Epidermal melanocyte (primary cell): ENCODE measurements at regions not wholly inside any gene's neighbourhood (a gene's known extent, or its start where the extent isn't known, plus 50 kb on each side); places are given as distances from the start of the nearest gene placed in this dataset.
"Not testable (repeated sequence)": the region's sequence is repeated elsewhere in the genome, so short reads cannot be mapped to it uniquely, and the experiment has no call there.

Experiments
- DNase-seq: peaks from one replicate; pipeline ENCODE4 v3.0.0; 2011; ENCODE audit warnings: low spot score; ENCODE audit not compliant: insufficient read length

DNA sequence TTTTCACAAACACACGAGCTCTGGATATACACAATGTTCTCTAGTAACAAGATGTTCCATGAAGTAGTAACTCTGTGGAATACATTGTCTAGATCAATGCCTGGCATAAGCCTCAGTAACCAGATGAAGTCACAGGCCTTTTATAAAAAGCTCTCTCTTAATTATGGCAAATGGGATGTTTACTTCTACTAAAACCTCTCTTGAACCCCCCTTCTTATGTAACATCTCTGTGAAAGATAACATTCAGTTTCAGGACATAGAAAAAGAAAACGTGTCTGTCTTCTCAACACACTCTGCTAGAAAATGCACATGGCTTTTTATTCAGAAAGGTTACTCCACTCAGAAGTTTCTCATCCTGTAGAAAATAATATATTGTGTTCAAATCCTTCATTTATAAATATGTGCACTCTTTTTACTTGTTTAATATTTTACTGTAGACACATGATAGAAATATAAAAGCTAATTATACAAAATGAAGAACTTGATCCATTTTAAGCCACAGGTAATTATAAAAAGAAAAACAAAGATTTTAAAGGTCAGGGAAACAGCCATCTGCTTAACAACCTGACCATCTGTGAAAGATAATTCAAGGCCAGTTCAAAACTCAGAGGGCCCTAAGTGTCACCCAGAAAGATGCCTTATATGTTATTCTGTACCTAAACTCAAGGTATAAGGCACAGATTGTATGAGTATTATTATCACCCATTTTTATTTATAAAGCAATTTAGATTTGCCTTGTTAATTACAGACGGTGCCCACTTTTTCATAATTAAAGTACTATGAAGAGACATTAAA is 812.0 kb downstream of the CDH18 start:
- DNase-seq, result no peak

DNA sequence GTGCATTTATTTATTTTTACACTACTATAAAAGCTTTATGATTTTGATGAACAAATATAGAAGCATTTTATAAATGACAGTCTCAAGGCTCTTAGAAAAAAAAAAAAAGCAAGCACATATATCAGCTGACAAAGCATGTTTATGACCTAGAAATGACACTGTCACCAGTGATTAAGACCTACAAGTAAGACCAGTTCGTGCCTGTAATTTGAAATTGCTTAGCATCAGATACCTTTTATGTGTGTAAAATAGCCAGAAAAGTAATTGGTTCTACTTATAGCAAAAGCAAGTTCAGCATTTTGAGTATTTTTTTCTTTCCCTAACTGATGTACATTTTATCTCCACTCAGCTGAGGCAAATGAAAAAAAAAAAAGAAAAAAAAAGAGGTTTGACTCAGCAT is 808.4 kb downstream of the CDH18 start:
- no peak for DNase-seq

DNA sequence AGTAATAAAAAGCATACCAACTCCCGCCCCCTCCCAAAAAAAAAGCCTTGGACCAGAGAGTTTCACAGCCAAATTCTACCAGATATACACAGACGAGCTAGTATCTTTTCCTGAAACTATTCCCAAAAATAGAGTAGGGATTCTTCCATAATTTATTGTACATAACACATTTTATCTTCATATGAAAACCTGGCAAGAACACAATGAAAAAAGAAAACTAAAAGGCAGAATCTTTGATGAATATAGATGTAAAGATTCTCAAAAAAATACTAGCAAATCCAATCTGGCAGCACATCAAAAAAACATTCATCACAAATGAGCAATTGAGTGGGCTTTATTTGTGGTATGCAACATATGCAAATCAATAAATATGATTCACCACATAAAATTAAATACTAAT is 798.8 kb downstream of the CDH18 start:
- DNase-seq, result no peak

DNA sequence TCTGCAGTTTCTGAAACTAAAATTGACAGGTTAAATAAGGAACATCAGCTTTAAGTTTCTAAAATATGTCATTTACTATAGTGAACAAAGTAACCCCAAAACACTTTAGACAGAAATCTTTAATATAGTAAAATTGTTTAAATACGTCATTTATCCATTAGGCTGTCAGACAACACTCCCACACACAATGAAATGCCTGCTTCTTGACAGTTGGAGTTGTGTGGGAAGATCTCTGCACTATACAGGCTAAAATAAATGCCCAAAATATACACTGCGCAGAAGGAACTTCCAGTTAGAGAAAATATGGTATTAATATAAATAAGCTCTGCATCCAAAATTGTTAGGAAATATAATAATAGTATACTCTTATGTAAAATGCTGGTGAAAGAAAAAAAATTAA is 794.4 kb downstream of the CDH18 start:
- DNase-seq, result no peak

DNA sequence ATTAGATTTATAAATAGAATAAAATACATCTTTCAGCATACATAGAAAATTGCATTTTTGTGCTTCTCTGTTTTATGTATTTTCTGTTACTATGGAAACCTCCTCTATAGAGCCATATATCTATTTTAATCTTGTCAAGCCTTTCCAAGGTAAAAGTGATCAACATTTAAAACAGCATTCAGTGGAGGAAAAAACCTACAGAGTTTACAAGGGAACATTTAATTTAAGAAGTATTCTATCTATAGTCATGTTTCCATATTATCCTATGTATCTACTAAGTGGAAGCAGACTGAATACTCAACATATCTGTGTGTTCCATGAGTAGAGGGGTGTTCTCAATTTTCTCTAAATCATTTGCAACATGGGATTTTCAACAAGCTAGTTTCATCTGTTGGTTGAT is 791.4 kb downstream of the CDH18 start:
- DNase-seq, result no peak

DNA sequence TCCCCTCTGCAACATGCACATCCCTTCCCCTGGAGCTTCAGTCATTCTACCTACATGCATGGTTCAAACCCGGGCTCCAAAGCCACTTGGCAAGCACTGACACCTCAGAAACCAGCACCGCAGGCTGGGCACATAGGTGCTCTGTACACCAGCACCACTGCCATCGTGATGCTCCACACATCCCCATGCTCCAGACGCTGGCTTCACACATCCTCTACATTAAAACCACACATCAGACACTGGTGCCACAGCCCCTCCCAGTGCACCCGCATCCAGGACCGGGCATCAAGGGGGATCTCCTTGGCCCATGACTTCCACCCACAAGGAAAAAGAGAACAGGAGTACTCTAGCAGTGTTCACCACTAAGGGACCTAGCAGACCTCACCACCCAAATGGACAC is 787.7 kb downstream of the CDH18 start:
- DNase-seq, result no peak

DNA sequence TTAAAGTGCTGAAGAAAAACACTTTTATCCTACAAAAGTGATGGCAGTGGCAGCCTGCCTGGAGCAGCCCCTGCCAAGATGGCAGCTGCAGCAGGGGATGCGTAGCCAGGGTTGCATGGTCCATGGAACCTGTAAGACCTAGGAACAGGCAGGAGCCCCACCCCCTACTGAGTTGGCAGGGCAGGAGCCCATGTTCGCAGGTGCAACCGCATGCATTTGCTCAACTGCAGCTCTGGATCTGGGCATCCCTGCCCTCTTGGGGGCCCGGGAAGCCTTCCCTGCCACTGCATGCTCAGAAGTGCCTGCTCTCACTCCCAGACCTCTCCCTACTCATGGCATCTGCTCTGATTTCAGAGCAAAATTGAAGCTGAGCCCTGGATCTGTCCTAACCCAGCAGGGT is 779.6 kb downstream of the CDH18 start:
- no peak for DNase-seq

DNA sequence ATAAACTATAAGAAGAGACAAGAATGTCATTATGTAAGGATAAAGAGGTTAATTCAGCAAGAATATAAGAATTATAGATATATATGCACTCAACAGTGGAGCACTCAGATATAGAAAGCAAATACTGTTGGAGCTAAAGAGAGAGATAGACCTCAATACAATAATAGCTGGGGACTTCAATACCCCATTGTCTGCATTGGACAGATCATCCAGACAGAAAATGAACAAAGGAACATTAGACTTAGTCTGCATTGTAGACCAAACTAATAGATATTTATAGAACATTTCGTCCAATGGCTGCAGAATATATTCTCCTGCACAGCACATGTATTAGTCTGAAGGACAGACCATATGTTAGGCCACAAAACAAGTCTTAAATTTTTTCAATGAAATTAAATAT is 777.1 kb downstream of the CDH18 start:
- no peak for DNase-seq

DNA sequence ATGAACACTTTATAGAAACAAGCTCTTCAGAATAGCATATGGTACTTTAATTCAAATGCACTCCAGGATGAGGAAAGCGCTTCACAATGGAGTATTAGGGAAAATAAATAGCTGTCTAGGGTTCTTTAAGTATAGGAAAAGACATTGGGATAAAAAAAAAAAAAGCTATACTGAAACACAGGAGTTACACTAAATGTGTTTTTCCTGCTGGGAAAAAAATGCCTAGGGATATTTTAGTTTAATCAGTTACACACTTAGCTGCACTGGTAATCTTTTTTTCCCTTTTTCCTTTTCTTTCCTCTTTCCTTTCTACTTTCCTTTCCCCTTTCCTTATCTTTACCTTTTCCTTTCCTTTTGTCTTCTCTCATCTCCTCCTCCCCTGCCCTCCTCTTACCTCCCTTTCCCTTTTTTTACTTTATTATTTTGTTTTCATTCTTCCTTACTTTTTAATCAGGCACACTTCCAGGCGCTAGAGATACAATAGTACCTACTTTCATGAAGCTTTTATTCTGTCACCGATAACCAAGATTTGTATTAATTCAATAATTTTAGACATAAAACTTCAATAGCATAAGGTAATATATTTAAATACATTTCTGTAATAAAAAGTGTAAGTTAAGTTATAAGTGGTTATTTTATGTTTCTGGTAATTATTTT is 758.7 kb downstream of the CDH18 start:
- DNase-seq, result no peak

DNA sequence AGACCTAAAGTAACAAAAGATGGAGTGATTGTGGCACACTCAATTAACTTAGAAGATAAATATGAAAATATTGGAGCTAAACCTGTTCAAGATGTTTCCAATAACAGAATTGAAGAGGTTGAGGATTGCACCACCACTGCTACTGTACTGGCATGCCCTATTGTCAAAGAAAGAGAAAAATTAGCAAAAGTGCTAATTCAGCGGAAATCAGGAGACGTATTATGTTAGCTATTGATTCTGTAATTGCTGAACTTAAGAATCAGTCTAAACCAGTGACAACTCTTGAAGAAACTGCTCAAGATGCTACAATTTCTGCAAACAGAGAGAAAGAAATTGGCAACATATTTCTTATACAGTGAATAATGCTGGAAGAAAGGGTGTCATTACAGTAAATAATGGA is 754.4 kb downstream of the CDH18 start:
- DNase-seq, result no peak

DNA sequence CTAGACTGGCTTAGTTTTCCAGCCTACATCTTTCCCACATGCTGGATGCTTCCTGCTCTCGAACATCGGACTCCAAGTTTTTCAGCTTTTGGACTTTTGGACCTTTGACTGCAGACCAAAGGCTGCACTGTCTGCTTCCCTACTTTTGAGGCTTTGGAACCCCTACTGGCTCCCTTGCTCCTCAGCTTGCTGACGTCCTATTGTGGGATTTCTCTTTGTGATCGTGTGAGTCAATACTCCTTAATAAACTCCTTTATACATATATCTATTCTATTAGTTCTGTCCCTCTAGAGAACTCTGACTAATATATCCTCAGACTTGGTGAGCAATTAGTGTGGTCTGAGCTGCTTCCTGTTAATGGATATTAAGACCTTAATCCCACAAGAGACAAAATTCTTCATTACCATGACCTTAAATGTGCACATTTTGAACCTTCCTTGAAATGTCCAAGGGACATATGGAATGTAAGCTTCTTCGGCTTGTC is 752.9 kb downstream of the CDH18 start:
- no peak for DNase-seq

DNA sequence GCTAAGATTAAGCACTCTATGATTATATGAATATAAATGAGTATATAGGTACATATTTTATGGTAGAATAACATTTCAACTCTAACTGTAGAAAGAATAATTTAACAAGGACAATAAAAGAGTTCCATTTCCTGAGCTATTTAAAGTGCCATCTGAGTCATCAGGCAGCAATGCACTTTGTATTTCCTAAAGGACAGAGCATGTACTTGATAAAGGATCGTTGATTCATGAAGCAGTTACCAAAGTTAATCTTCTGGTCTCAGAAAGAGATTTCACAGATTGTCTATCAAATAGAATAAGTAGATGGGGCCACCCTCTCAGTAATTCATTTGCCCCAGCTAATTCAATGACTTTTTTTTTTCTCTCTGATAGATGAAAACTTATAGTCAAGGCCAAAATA is 747.8 kb downstream of the CDH18 start:
- DNase-seq, result no peak

DNA sequence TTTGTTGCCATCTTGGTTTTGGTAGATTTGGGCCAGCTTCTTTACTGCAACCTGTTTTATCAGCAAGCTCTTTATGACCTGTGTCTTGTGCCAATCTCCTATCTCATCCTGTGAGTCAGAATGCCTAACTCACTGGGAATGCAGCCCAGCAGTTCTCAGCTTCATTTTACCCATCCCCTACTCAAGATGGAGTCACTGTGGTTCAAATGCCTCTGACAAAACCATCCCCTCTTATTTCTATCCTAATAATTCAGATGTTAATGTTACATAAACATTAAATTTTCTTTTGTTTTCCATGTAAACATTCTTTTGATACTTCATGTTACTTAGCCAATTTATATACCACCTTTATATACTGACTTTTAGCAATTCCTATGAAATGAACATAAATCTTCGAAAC is 746.3 kb downstream of the CDH18 start:
- DNase-seq, result no peak

DNA sequence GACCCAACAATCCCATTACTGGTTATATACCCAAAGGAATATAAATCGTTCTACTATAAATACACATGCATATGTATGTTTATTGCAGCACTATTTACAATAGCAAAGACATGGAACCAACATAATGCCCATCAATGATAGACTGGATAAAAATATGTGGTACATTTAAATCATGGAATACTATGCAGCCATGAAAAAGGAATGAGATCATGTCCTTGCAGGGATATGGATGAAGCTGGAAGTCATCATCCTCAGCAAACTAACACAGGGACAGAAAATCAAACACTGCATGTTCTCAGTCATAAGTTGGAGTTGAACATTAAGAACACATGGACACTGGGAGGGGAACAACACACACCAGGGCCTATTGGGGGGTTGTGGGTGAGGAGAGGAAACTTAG is 741.8 kb downstream of the CDH18 start:
- DNase-seq, result not testable (repeated sequence)

DNA sequence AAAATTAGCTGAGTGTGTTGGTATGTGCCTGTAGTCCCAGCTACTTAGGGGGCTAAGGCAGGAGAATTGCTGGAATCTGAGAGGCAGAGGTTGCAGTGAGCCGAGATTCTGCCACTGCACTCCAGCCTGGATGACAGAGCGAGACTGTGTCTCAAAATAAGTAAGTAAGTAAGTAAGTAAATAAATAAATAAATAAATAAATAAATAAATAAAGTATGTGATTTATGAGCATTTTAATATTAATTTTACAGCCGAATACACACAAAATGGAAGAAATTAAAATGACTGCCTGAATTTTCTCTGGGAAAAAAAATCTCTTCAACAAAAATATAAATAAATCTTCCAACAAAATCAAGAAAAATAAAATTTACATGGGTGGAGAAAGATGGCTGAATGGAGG is 740.7 kb downstream of the CDH18 start:
- DNase-seq, result no peak

DNA sequence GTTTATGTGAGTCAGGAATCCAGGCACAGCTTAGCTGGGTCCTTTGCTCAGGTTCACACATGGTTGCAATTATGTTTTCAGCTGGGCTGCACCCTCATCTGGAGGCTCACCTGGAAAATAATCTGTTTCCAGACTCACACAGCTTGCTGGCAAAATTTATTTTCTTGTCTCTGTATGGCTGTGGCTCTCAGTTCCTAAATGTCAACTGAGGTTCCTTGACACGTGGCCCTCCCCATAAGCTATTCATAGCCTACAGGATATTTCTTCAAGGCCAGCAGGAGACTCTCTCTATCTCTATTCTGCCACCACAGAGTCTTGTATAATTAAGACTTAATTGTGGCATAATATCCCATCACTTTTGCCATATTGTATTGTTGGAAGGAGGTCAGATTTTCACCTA is 732.0 kb downstream of the CDH18 start:
- DNase-seq, result no peak

DNA sequence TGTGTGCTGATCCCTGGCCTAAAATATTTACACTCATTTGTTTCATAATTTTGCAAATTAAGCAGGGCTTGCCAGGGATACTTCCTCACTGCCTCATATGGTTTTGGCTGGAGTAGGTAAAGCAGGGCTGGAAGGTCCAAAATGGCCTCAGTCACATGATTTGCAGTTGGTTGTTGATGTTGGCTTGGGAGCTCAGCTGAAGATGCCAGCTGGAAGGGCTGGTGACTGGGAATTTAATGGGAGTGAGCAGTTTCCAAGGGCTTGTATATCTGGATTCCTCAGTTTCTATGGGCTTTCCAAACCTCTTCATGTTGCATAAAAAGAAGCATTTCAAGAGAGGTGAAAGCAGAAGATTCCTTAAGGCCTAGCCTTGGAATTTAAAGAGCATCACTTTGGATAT is 729.3 kb downstream of the CDH18 start:
- DNase-seq, result no peak

DNA sequence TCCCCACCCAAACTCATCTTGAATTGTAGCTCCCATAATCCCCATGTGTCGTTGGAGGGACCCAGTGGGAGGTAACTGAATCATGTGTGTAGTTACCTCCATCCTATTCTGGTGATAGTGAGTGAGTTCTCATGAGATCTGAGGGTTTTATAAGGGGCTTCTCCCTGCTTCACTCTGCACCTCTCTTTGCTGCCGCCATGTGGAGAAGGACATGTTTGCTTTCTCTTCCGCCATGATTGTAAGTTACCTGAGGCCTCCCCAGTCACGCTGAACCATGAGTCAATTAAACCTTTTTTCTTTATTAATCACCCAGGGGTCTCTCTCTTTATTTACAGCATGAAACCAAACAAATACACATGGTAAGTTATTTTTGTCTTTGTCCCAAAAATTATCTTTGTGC is 726.1 kb downstream of the CDH18 start:
- no peak for DNase-seq

DNA sequence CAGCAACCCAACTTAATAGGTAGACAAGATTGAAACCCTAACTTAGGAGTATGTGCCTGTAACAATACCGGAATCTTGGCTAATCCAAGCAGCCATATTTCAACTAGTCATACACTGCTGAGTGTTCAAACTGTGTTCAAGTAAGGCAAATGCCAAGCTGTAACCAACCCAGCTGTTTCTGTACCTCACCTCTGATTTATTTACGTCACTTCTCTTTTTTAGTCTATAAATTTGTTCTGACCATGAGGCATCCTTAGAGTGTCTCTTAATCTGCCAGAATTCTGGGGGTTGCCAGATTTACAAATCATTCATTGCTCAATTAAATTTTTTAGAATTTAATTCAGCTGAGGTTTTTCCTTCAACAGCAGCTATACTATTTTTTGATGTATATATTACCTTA is 723.2 kb downstream of the CDH18 start:
- DNase-seq, result no peak

DNA sequence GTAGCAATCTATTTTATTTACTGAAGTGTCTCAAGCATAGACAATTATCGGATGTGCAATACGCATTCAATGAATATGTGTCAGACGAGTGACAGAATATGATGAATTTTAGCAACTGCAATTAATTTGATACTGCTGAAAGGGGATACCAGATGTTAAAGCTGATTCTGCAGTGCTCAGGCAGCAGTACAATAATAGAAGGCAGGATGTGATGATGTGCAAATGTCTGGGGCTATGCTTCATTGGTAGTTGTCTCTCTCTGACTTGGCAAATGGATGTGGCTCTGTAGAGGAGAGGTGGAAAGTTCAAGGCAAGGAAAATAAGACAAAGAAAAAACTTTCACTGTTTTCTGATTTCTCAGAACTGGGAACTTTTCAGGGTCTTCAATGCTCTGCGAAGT is 721.2 kb downstream of the CDH18 start:
- DNase-seq, result no peak

DNA sequence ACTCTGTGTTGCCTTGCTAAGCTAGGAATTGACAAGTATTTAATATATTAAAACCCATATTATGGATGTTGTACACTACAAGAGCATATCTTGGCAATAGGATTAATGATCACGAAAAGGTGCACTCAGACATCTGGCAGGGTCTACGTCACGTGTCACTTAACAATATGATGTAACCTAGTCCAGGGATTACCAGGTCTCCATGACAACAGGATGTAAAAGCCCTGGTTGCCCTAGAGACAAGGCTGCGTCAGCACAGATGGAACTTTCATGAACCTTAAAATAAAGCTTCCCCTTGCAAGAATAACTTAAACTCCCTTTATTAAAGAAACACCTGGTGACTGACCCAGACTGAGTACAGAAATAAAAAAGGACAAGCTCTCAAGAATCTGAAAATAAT is 717.8 kb downstream of the CDH18 start:
- DNase-seq, result no peak

DNA sequence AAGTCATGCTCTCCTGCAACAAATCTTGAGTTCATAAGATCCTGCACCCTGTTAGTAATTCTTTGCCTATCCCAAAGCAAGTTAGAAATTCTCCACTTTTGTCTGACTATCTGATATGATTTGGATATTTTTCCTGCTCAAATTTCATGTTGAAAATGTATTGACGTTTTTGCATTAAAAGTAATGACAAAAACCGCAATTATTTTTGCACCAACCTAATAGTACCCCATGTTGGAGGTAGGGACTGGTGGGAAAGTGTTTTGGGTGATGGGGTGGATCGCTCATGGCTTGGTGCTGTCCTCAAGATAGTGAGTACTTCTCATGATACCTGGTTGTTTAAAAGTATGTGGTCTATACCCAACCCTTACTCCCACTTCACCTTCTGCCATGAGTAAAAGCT is 713.4 kb downstream of the CDH18 start:
- no peak for DNase-seq

DNA sequence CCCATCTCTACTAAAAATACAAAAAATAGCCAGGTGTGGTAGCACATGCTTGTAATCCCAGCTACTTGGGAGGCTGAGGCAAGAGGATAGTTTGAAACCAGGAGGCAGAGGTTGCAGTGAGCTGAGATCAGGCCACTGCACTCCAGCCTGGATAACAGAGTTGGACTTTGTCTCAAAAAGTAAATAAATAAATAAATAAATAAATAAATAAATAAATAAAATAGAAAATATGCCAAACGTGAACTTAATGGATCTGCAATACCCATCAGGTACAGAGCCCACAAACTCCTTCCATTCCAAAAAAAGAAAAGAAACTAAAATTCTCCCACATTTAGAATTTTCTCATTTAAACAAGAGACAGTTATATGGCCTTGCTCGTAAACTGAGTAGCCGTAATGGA is 702.7 kb downstream of the CDH18 start:
- no peak for DNase-seq
